ENCODE measurements at regions not wholly inside any gene's neighbourhood (a gene's known extent, or its start where the extent isn't known, plus 50 kb on each side); places are given as distances from the start of the nearest gene placed in this dataset.

DNA sequence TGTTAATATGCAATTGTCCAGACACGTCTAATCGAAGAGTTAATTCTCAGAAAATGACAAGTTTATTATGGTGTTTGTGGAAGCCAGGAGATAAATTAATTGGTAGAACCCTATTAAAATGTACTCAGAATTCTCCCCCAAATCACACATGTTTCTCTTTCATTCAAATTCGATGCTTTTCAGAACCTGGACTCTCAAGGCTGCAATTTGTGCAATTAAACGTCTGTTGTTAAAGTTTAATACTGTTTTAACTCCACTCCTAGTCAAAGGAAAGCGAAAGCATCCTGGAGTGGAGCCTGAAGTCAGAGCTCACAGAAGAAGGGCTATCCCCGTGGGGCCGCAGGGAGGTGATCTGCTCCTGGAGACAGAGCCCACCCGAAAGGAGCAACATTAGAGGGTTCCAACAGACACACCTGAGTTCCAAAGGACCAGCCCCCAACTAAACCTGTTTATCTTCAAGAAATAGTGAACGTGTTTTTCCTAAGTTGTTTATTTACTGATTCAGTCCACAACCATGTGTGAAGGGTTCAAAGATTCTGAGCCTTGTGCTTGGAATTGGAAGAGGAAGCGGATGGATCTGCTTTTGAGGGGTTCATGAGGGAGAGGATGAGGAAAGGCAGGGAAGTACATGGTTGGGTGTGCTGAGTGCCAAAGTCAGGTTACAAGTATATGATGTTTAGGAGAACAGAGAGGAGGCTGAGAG is 68.0 kb upstream of the AKT3 start:
- peak overlapping the region; percentile 51 for H3K4me3 ChIP-seq (ENCODE audit: insufficient read depth, low read depth, low read length)
- 0 out of 2 replicates have a peak overlapping the region, but pooled peaks have one; percentile 59 for H2AK5ac ChIP-seq (ENCODE audit: low read depth, low read length)
- H4K91ac ChIP-seq (ENCODE audit: insufficient read depth, low read depth, low read length), result peak overlapping the region; percentile 26; the same call in 1 of the 2 replicates
- peak overlapping the region; percentile 65; the same call in 2 of the 3 replicates for H2BK15ac ChIP-seq (ENCODE audit: low read depth, low read length)
- H3K56ac ChIP-seq (ENCODE audit: extremely low read depth, insufficient read depth, low read length), result peak overlapping the region; percentile 72
- peak overlapping the region; percentile 69 for H2BK120ac ChIP-seq (ENCODE audit: low read depth, low read length)
- H3K9me3 ChIP-seq (ENCODE audit: control insufficient read depth, insufficient read depth, low read length), result no peaks in the 10 kb centered on the region
- H3K27ac ChIP-seq (ENCODE audit: insufficient read depth, low read length), result 0 out of 2 replicates have a peak overlapping the region, but pooled peaks have one; percentile 18
- H3K79me1 ChIP-seq (ENCODE audit: low read depth in 1 of 2, low read length in 2 of 2), result no peaks in the 10 kb centered on the region
- peak overlapping the region; percentile 80 for H2BK20ac ChIP-seq (ENCODE audit: low read depth, low read length)
- peak overlapping the region; percentile 31; the same call in 1 of the 2 replicates for H4K5ac ChIP-seq (ENCODE audit: low read depth, low read length)
- H3K27me3 ChIP-seq (ENCODE audit: control insufficient read depth, insufficient read depth, low read length), result no peaks in the 10 kb centered on the region
- H3K14ac ChIP-seq (replicated peaks; ENCODE audit: low read depth, low read length), result peak overlapping the region; percentile 2; the same call in 1 of the 2 replicates
- H3K23ac ChIP-seq (ENCODE audit: low read depth, low read length), result no peak overlapping the region
- ATAC-seq (ENCODE audit: low read depth) (peak; percentile 56), DNase-seq (peak; percentile 48)
- peak overlapping the region; percentile 1; the same call in 1 of the 2 replicates for H3K9ac ChIP-seq (ENCODE audit: low read depth, low read length)
- H2AK9ac ChIP-seq (replicated peaks; ENCODE audit: low read depth, low read length, poor library complexity), result no peak overlapping the region
- H4K20me1 ChIP-seq (ENCODE audit: insufficient read depth, low read length), result no peaks in the 10 kb centered on the region
- H3K4ac ChIP-seq (ENCODE audit: low read depth, low read length), result peak overlapping the region; percentile 47
- in situ Hi-C loops (cut with MboI; ENCODE audit: low sequenced_read_pairs) (no loop called here), intact Hi-C loops (cut with micrococcal nuclease) (loop anchor here (2.0 to 5.0 kb wide), 4 partner anchors 67 to 355 kb away; partner anchors contain the start of gene AKT3), dilution Hi-C loops (cut with HindIII; ENCODE audit: low sequenced_read_pairs, unreplicated experiment) (no loop called here)
- H2AFZ ChIP-seq (replicated peaks; ENCODE audit: low read length, poor library complexity), result peak overlapping the region; percentile 89
- H2BK5ac ChIP-seq (ENCODE audit: low read depth, low read length, poor library complexity, severe bottlenecking), result peak overlapping the region; percentile 25
- POLR2A ChIA-PET (ENCODE audit: unreplicated experiment), result interaction anchor here (0.6 kb wide), 2 partner anchors 354 to 426 kb away, joined by 3 read pairs; no protein-coding TSS in a partner anchor
- TF ChIP-seq CEBPB (IDR thresholded peaks at IDR 0.05; ENCODE audit: low read depth, low read length) (no peak), POLR2A (IDR thresholded peaks at IDR 0.05; ENCODE audit: low read depth, low read length) (peak; percentile 59), RCOR1 (IDR thresholded peaks at IDR 0.05; ENCODE audit: insufficient replicate concordance, low read length) (no peak), FOS (IDR thresholded peaks at IDR 0.05; ENCODE audit: low read depth, low read length) (no peak), MAZ (IDR thresholded peaks at IDR 0.05; ENCODE audit: borderline replicate concordance, low read depth, low read length) (no peak)
- peaks cover 6% of the 10 kb centered on the region for H3K9me1 ChIP-seq (ENCODE audit: insufficient read depth, low read length)
- peak overlapping the region; percentile 20; the same call in 1 of the 2 replicates for H3K18ac ChIP-seq (ENCODE audit: low read depth, low read length)
- H3K4me2 ChIP-seq (ENCODE audit: low read depth, low read length), result peak overlapping the region; percentile 86
- peak overlapping the region; percentile 19 to 44; a peak in 2 of 4 replicates for H4K8ac ChIP-seq (ENCODE audit: low read depth in 2 of 2, low read length in 2 of 2)
- no peaks in the 10 kb centered on the region for H3K36me3 ChIP-seq (ENCODE audit: control insufficient read depth, insufficient read depth, low read length)
- no TSS peak for BruUV-seq (replicated peaks)
- 83% methylated on average over 1 of the region's 10 CpGs; no CpG with 5 or more reads in 1 of the 2 experiments for WGBS, 2 experiments (ENCODE audit: extremely low coverage in 2 of 2, insufficient read length in 1 of 2)
- CTCF ChIA-PET, result interaction anchor here (0.8 kb wide), 1 partner anchor 11 kb away, joined by 3 read pairs; no protein-coding TSS in a partner anchor
- peaks cover 8% of the 10 kb centered on the region for H3K4me1 ChIP-seq (ENCODE audit: control insufficient read depth, insufficient read depth, low read length)
